ENCODE measurements at regions not wholly inside any gene's neighbourhood (a gene's known extent, or its start where the extent isn't known, plus 50 kb on each side); places are given as distances from the start of the nearest gene placed in this dataset.

DNA sequence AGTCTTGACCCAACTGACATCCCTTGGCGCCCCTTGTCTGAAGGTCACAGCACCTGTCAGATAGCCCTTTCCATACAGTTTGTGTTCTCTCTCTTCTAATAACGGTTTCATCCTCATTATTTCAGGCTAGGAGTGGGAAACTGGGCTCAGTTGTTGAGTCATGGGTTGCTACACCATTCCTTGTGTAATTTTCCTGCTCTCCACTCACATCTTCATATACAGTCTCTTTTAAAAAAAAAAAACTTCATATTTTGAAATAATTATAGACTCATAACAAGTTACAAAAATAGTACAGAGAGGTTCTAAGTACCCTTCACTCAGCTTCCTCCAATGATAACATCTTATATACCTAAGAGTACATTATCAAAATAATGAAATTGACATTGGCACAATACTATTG lies 60.2 kb upstream of the GRPR start:
- no peak overlapping the region for H3K18ac ChIP-seq (ENCODE audit: low read depth, low read length)
- no peak overlapping the region for H2BK5ac ChIP-seq (ENCODE audit: low read depth, low read length, poor library complexity, severe bottlenecking)
- no peak overlapping the region for H3K4ac ChIP-seq (ENCODE audit: low read depth, low read length)
- no peak overlapping the region for H3K56ac ChIP-seq (ENCODE audit: extremely low read depth, insufficient read depth, low read length)
- in situ Hi-C loops (cut with MboI; ENCODE audit: low sequenced_read_pairs), result no loop called here
- no peak overlapping the region for H3K4me2 ChIP-seq (ENCODE audit: low read depth, low read length)
- no peak overlapping the region for H3K4me3 ChIP-seq (ENCODE audit: insufficient read depth, low read depth, low read length)
- H2AK5ac ChIP-seq (ENCODE audit: low read depth, low read length), result no peak overlapping the region
- H3K14ac ChIP-seq (replicated peaks; ENCODE audit: low read depth, low read length), result no peak overlapping the region
- H2AK9ac ChIP-seq (replicated peaks; ENCODE audit: low read depth, low read length, poor library complexity), result no peak overlapping the region
- BruUV-seq (replicated peaks), result no TSS peak
- dilution Hi-C loops (cut with HindIII; ENCODE audit: low sequenced_read_pairs, unreplicated experiment), result no loop called here
- H3K27me3 ChIP-seq (ENCODE audit: control insufficient read depth, insufficient read depth, low read length), result no peaks in the 10 kb centered on the region
- H2BK15ac ChIP-seq (ENCODE audit: low read depth, low read length), result no peak overlapping the region
- H3K36me3 ChIP-seq (ENCODE audit: control insufficient read depth, insufficient read depth, low read length), result no peaks in the 10 kb centered on the region
- H4K8ac ChIP-seq (ENCODE audit: low read depth in 2 of 2, low read length in 2 of 2), result no peak overlapping the region
- H3K9me3 ChIP-seq (ENCODE audit: control insufficient read depth, insufficient read depth, low read length), result no peaks in the 10 kb centered on the region
- intact Hi-C loops (cut with micrococcal nuclease), result no loop called here
- WGBS, 2 experiments (ENCODE audit: extremely low coverage in 2 of 2, insufficient read length in 1 of 2), result no CpG with 5 or more reads among the region's 2 CpGs
- DNase-seq (no peak), ATAC-seq (ENCODE audit: low read depth) (no peak)
- H3K79me1 ChIP-seq (ENCODE audit: low read depth in 1 of 2, low read length in 2 of 2), result no peaks in the 10 kb centered on the region
- POLR2A ChIA-PET (ENCODE audit: unreplicated experiment), result no interaction called here
- H4K5ac ChIP-seq (ENCODE audit: low read depth, low read length), result no peak overlapping the region
- H2BK120ac ChIP-seq (ENCODE audit: low read depth, low read length), result no peak overlapping the region
- no peak overlapping the region for H3K23ac ChIP-seq (ENCODE audit: low read depth, low read length)
- CTCF ChIA-PET, result no interaction called here
- H3K9me1 ChIP-seq (ENCODE audit: insufficient read depth, low read length), result no peaks in the 10 kb centered on the region
- H3K27ac ChIP-seq (ENCODE audit: insufficient read depth, low read length), result no peak overlapping the region
- no peak overlapping the region for H2BK20ac ChIP-seq (ENCODE audit: low read depth, low read length)
- TF ChIP-seq, protein P1, sequence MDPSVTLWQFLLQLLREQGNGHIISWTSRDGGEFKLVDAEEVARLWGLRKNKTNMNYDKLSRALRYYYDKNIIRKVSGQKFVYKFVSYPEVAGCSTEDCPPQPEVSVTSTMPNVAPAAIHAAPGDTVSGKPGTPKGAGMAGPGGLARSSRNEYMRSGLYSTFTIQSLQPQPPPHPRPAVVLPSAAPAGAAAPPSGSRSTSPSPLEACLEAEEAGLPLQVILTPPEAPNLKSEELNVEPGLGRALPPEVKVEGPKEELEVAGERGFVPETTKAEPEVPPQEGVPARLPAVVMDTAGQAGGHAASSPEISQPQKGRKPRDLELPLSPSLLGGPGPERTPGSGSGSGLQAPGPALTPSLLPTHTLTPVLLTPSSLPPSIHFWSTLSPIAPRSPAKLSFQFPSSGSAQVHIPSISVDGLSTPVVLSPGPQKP (IDR thresholded peaks at IDR 0.05; ENCODE audit: borderline replicate concordance, low read depth, low read length), result no peak
- TF ChIP-seq NFE2L2 (IDR thresholded peaks at IDR 0.05; ENCODE audit: low read depth, low read length) (no peak), FOS (IDR thresholded peaks at IDR 0.05; ENCODE audit: low read depth, low read length) (no peak), MAZ (IDR thresholded peaks at IDR 0.05; ENCODE audit: borderline replicate concordance, low read depth, low read length) (no peak), POLR2A (IDR thresholded peaks at IDR 0.05; ENCODE audit: low read depth, low read length) (no peak)
- TF ChIP-seq, protein P2, sequence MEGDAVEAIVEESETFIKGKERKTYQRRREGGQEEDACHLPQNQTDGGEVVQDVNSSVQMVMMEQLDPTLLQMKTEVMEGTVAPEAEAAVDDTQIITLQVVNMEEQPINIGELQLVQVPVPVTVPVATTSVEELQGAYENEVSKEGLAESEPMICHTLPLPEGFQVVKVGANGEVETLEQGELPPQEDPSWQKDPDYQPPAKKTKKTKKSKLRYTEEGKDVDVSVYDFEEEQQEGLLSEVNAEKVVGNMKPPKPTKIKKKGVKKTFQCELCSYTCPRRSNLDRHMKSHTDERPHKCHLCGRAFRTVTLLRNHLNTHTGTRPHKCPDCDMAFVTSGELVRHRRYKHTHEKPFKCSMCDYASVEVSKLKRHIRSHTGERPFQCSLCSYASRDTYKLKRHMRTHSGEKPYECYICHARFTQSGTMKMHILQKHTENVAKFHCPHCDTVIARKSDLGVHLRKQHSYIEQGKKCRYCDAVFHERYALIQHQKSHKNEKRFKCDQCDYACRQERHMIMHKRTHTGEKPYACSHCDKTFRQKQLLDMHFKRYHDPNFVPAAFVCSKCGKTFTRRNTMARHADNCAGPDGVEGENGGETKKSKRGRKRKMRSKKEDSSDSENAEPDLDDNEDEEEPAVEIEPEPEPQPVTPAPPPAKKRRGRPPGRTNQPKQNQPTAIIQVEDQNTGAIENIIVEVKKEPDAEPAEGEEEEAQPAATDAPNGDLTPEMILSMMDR (conservative IDR thresholded peaks at IDR 0.05; ENCODE audit: low read depth, low read length), result no peak
- TF ChIP-seq, protein P3, sequence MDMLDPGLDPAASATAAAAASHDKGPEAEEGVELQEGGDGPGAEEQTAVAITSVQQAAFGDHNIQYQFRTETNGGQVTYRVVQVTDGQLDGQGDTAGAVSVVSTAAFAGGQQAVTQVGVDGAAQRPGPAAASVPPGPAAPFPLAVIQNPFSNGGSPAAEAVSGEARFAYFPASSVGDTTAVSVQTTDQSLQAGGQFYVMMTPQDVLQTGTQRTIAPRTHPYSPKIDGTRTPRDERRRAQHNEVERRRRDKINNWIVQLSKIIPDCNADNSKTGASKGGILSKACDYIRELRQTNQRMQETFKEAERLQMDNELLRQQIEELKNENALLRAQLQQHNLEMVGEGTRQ (IDR thresholded peaks at IDR 0.05; ENCODE audit: low read depth, low read length), result no peak
- H2AFZ ChIP-seq (replicated peaks; ENCODE audit: low read length, poor library complexity), result no peak overlapping the region
- no peak overlapping the region for H4K91ac ChIP-seq (ENCODE audit: insufficient read depth, low read depth, low read length)
- no peaks in the 10 kb centered on the region for H4K20me1 ChIP-seq (ENCODE audit: insufficient read depth, low read length)
- no peak overlapping the region for H3K9ac ChIP-seq (ENCODE audit: low read depth, low read length)
- H3K4me1 ChIP-seq (ENCODE audit: control insufficient read depth, insufficient read depth, low read length), result no peaks in the 10 kb centered on the region
